ENCODE measurements at regions not wholly inside any gene's neighbourhood (a gene's known extent, or its start where the extent isn't known, plus 50 kb on each side); places are given as distances from the start of the nearest gene placed in this dataset.

DNA sequence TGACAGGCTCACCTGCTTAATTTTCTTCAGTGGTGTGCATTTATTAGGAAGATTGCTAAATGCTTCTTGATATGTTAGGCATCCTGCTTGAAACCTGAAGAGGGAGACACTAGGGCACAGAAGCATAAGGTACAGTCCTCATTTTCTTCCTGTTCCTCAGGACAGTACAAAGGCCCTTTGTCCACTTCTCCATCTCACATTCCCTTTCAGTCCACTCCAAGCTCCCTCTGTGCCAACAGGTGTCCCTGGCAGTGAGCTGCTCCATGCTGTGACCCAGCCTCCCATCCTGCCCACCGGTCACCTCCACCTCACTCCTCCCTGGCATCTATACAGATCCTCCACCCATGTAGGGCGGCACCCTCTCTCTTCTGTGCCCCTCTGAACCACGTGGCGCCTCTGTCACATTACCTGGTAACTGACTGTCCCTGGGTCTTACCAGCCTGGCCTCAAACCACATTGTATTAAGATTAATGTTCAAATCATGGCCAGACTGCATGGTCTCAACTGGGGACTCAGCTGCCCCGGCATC is 162.8 kb downstream of the VAPA start:
- no peak overlapping the region for H3K4me3 ChIP-seq
- no peak overlapping the region for H3K27ac ChIP-seq
- no peaks in the 10 kb centered on the region for H3K36me3 ChIP-seq
- 96 to 97% methylated on average over 5 of the region's 5 CpGs for WGBS, 2 donors
- peaks cover 0 to under 1% (median 0%) of the 10 kb centered on the region in 11 donors for H3K9me3 ChIP-seq
- intact Hi-C loops (cut with DNase I): no loop called here
- no peaks in the 10 kb centered on the region for H3K27me3 ChIP-seq
- ATAC-seq (no peak), DNase-seq (no peak)
- TF ChIP-seq, protein P1, sequence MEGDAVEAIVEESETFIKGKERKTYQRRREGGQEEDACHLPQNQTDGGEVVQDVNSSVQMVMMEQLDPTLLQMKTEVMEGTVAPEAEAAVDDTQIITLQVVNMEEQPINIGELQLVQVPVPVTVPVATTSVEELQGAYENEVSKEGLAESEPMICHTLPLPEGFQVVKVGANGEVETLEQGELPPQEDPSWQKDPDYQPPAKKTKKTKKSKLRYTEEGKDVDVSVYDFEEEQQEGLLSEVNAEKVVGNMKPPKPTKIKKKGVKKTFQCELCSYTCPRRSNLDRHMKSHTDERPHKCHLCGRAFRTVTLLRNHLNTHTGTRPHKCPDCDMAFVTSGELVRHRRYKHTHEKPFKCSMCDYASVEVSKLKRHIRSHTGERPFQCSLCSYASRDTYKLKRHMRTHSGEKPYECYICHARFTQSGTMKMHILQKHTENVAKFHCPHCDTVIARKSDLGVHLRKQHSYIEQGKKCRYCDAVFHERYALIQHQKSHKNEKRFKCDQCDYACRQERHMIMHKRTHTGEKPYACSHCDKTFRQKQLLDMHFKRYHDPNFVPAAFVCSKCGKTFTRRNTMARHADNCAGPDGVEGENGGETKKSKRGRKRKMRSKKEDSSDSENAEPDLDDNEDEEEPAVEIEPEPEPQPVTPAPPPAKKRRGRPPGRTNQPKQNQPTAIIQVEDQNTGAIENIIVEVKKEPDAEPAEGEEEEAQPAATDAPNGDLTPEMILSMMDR (IDR thresholded peaks at IDR 0.05): no peak
- peaks cover 0 to 13% (median 2%) of the 10 kb centered on the region in 9 donors for H3K4me1 ChIP-seq

DNA sequence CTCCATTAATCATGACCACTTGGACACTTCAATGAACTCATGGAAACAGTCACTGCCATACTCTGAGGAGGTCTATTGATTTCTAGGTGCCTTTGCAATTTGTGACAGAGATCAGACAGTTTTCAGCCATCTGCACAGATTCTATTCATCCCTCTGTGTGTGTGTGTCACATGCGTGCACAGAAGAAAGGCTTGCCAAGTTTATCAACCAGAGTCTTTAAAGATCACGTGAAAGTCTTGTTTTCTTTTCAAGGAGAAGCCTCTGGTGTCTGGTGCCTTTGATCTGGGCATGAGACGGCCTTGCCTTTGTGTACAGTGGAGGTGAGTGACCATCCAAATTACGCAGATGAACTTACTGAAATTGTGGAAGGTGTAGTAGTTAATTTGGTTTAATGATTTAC is 164.2 kb downstream of the VAPA start:
- peaks cover 0 to 9% (median 3%) of the 10 kb centered on the region in 9 donors for H3K4me1 ChIP-seq
- DNase-seq (no peak), ATAC-seq (no peak)
- WGBS, 2 donors: 78 to 83% methylated on average over 4 of the region's 4 CpGs
- H3K4me3 ChIP-seq: no peak overlapping the region
- no peaks in the 10 kb centered on the region for H3K36me3 ChIP-seq
- H3K27ac ChIP-seq: no peak overlapping the region
- TF ChIP-seq, protein P1 (IDR thresholded peaks at IDR 0.05): no peak
- peaks cover 0 to 14% (median 2%) of the 10 kb centered on the region in 11 donors for H3K9me3 ChIP-seq
- H3K27me3 ChIP-seq: no peaks in the 10 kb centered on the region
- intact Hi-C loops (cut with DNase I): no loop called here

DNA sequence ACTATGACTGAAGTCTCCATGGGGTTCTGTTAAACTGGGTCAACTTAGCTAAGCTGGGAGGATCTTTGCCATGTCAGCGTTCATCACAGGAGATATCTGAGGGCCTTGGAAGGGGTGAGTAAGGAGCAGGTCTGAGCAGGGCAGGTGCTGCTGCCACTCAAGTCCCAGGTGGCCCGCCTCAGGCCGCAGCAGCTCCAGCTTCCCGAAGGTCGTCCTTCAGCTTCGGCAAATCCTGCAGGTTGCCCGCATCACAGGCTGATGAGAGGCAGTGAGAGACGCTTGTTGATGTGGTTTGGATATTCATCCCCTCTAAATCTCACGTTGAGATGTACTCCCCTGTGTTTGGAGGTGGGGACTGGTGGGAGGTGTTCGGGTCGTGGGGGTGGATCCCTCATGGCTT is 166.6 kb downstream of the VAPA start:
- Histone ChIP-seq H3K27me3 (no peaks in the 10 kb centered on the region), H3K4me1 (peaks cover 0 to 9% (median 2%) of the 10 kb centered on the region in 9 donors), H3K9me3 (peaks cover 0 to 30% (median 9%) of the 10 kb centered on the region in 11 donors), H3K4me3 (no peak overlapping the region), H3K36me3 (no peaks in the 10 kb centered on the region), H3K27ac (no peak overlapping the region)
- intact Hi-C loops (cut with DNase I): no loop called here
- ATAC-seq (no peak), DNase-seq (no peak)
- 93 to 95% methylated on average over 11 of the region's 11 CpGs for WGBS, 2 donors
- TF ChIP-seq, protein P1 (IDR thresholded peaks at IDR 0.05): no peak

DNA sequence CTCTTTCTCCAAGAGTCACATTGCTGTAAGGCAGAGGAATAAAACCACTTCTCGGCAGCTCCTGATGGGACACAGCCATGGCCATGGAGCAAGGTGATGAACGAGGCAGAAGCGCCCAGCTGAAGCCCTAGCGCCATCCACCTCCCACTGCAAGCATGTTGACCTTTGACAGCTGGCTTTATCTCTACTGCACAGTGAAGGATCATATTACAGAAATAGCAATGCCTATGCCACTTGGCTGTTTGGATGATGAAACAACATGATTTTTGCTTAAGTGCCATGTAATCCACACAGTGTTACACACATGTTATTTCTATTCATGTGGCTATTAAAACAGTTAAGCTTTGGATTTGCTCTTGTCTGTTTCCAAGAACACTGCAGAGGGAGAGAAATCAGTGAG is 167.7 kb downstream of the VAPA start:
- Histone ChIP-seq H3K9me3 (peaks cover 0 to 30% (median 9%) of the 10 kb centered on the region in 11 donors), H3K27me3 (no peaks in the 10 kb centered on the region), H3K27ac (no peak overlapping the region), H3K4me1 (peaks cover 0 to 9% (median 2%) of the 10 kb centered on the region in 9 donors), H3K4me3 (no peak overlapping the region), H3K36me3 (no peaks in the 10 kb centered on the region)
- DNase-seq (no peak), ATAC-seq (peak in 6 of 8 donors; percentile 28 to 72 (median 51))
- TF ChIP-seq, protein P1 (IDR thresholded peaks at IDR 0.05): no peak
- 68 to 74% methylated on average over 4 of the region's 4 CpGs for WGBS, 2 donors
- intact Hi-C loops (cut with DNase I): no loop called here
